ENCODE measurements at regions not wholly inside any gene's neighbourhood (a gene's known extent, or its start where the extent isn't known, plus 50 kb on each side); places are given as distances from the start of the nearest gene placed in this dataset.

DNA sequence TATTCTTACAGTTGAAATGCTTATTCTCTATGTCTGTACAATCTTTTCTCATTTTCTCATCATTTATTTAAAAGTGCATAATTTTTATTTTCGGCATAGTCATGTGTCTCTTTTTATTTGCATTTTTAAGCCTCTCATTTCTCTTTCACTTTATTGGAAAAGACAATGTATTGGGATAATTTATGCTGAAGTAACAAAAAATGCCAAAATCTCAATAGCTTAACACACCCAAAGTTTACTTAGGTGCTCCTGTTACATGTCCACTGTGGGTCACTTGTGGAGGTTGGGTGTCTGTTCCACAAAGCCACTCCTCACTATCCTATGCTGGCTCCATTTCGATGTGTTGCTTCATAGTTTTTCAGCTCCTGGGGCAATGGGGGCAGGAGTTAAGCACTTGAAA lies 638.7 kb downstream of the CD109 start:
- no peak overlapping the region for H3K9ac ChIP-seq (ENCODE audit: low read length)
- no peaks in the 10 kb centered on the region for H3K27me3 ChIP-seq (ENCODE audit: low read length)
- H3K4me2 ChIP-seq (ENCODE audit: low read length): no peak overlapping the region
- H3K79me2 ChIP-seq (ENCODE audit: low read length): no peaks in the 10 kb centered on the region
- intact Hi-C loops (cut with micrococcal nuclease): no loop called here
- CTCF ChIA-PET: no interaction called here
- no peaks in the 10 kb centered on the region for H3K4me1 ChIP-seq (ENCODE audit: insufficient read depth, low read length)
- H4K20me1 ChIP-seq (ENCODE audit: low read length): no peaks in the 10 kb centered on the region
- H2AFZ ChIP-seq (ENCODE audit: low read length): no peak overlapping the region
- no peak for DNase-seq
- BruUV-seq (replicated peaks): no TSS peak
- no peak overlapping the region for H3K4me3 ChIP-seq (ENCODE audit: low read length)
- no peaks in the 10 kb centered on the region for H3F3A ChIP-seq (ENCODE audit: low read length, unreplicated experiment)
- H3K36me3 ChIP-seq (ENCODE audit: low read depth, low read length): no peaks in the 10 kb centered on the region
- no peaks in the 10 kb centered on the region for H3K9me3 ChIP-seq (ENCODE audit: low read length)
- no peaks in the 10 kb centered on the region for H3K9me2 ChIP-seq (replicated peaks; ENCODE audit: low read length)
- POLR2A ChIA-PET (ENCODE audit: unreplicated experiment): no interaction called here
- H3K27ac ChIP-seq (ENCODE audit: low read length): no peak overlapping the region
- no peak for ATAC-seq
- TF ChIP-seq EZH2phosphoT487 (IDR thresholded peaks at IDR 0.05; ENCODE audit: borderline replicate concordance, low read length): no peak

DNA sequence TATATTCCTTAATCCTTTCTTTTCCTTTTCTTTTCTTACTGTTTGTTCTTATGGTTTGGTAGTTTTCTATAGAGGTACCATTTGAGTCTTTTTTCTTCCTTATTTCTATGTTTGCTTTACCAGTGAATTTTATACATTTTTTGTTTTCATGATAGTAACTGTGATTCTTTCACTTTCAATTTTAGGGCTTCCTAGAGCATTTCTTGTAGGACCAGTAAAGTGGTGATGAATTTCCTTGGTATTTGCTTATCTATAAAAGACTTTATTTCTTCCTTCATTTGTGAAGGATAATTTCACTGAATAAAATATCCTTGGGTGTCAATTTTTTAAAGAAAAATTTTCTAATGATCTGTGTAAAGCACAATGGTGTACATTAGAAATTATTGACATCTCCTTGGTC lies 637.4 kb downstream of the CD109 start:
- TF ChIP-seq CTCF (conservative IDR thresholded peaks at IDR 0.05; ENCODE audit: low read depth, low read length): no peak
- TF ChIP-seq EZH2 (IDR thresholded peaks at IDR 0.05; ENCODE audit: low read length, unreplicated experiment): no peak
- TF ChIP-seq EZH2phosphoT487 (IDR thresholded peaks at IDR 0.05; ENCODE audit: borderline replicate concordance, low read length): no peak
- Histone ChIP-seq H3K4me3 (ENCODE audit: low read length) (no peak overlapping the region), H3K9me2 (replicated peaks; ENCODE audit: low read length) (no peaks in the 10 kb centered on the region), H4K20me1 (ENCODE audit: low read length) (no peaks in the 10 kb centered on the region), H3K79me2 (ENCODE audit: low read length) (no peaks in the 10 kb centered on the region), H3K4me2 (ENCODE audit: low read length) (no peak overlapping the region), H2AFZ (ENCODE audit: low read length) (no peak overlapping the region), H3K9ac (ENCODE audit: low read length) (no peak overlapping the region), H3K36me3 (ENCODE audit: low read depth, low read length) (no peaks in the 10 kb centered on the region), H3K4me1 (ENCODE audit: insufficient read depth, low read length) (no peaks in the 10 kb centered on the region), H3F3A (ENCODE audit: low read length, unreplicated experiment) (no peaks in the 10 kb centered on the region), H3K9me3 (ENCODE audit: low read length) (no peaks in the 10 kb centered on the region), H3K27ac (ENCODE audit: low read length) (no peak overlapping the region), H3K27me3 (ENCODE audit: low read length) (no peaks in the 10 kb centered on the region)
- intact Hi-C loops (cut with micrococcal nuclease): no loop called here
- ATAC-seq (no peak), DNase-seq (no peak)
- CTCF ChIA-PET: interaction anchor here (0.7 kb wide), 1 partner anchor 880 kb away, joined by 3 read pairs; no protein-coding TSS in a partner anchor
- no TSS peak for BruUV-seq (replicated peaks)
- POLR2A ChIA-PET (ENCODE audit: unreplicated experiment): no interaction called here

DNA sequence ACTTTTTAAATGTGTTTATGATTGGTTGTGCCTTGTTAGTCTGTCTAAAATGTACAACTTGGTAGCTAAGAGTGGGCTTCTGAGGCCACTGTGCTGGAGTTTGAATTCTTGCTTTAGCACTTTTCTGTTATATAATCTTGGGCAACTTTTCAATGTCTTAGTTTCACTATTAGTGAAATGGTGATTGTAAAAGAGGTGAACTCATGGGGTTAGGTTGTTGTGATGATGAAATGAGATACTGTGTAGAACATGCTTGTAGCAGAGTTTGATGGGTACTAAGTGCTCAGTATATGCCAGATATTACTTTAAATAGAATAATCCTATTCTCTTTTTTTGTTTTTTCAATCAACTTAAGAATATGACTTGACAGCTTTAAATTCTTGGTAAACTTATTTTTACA lies 624.7 kb downstream of the CD109 start:
- no peaks in the 10 kb centered on the region for H3K9me3 ChIP-seq (ENCODE audit: low read length)
- ChIA-PET CTCF (no interaction called here), POLR2A (ENCODE audit: unreplicated experiment) (no interaction called here)
- H4K20me1 ChIP-seq (ENCODE audit: low read length): no peaks in the 10 kb centered on the region
- ATAC-seq (no peak), DNase-seq (no peak)
- TF ChIP-seq EZH2 (IDR thresholded peaks at IDR 0.05; ENCODE audit: low read length, unreplicated experiment) (no peak), EZH2phosphoT487 (IDR thresholded peaks at IDR 0.05; ENCODE audit: borderline replicate concordance, low read length) (no peak), CTCF (conservative IDR thresholded peaks at IDR 0.05; ENCODE audit: low read depth, low read length) (no peak)
- intact Hi-C loops (cut with micrococcal nuclease): no loop called here
- no peak overlapping the region for H2AFZ ChIP-seq (ENCODE audit: low read length)
- no peaks in the 10 kb centered on the region for H3K79me2 ChIP-seq (ENCODE audit: low read length)
- no TSS peak for BruUV-seq (replicated peaks)
- H3K4me3 ChIP-seq (ENCODE audit: low read length): no peak overlapping the region
- no peak overlapping the region for H3K27ac ChIP-seq (ENCODE audit: low read length)
- no peaks in the 10 kb centered on the region for H3K9me2 ChIP-seq (replicated peaks; ENCODE audit: low read length)
- H3K27me3 ChIP-seq (ENCODE audit: low read length): no peaks in the 10 kb centered on the region
- no peak overlapping the region for H3K4me2 ChIP-seq (ENCODE audit: low read length)
- no peaks in the 10 kb centered on the region for H3F3A ChIP-seq (ENCODE audit: low read length, unreplicated experiment)
- H3K4me1 ChIP-seq (ENCODE audit: insufficient read depth, low read length): no peaks in the 10 kb centered on the region
- no peaks in the 10 kb centered on the region for H3K36me3 ChIP-seq (ENCODE audit: low read depth, low read length)
- no peak overlapping the region for H3K9ac ChIP-seq (ENCODE audit: low read length)
